GM23338 (cell line): ENCODE measurements at regions not wholly inside any gene's neighbourhood (a gene's known extent, or its start where the extent isn't known, plus 50 kb on each side); places are given as distances from the start of the nearest gene placed in this dataset.
A peak's percentile ranks its signal among the peaks of the same experiment; 100 is the strongest.

ENCODE experiments used
- ATAC-seq: fragments of 200-7000 bp; cut with Tn5 transposase; 3 replicates; pipeline ENCODE4 v1.9.1; 2020
- DNase-seq: peaks from one replicate; pipeline ENCODE4 v3.0.0-alpha.2; 2015; ENCODE audit warnings: low spot score
- H2AFZ ChIP-seq: fragments of 200-600 bp; sonication (generic); 2 replicates; pipeline ENCODE4 v1.8.0; 2016; ENCODE audit warnings: antibody characterized with exemption, mild to moderate bottlenecking, moderate library complexity
- H3F3A ChIP-seq: fragments of 200-600 bp; sonication (generic); replicated peaks from 2 replicates; pipeline ENCODE4 v1.8.0; 2017; ENCODE audit warnings: antibody characterized with exemption, mixed run types, low read depth
- H3K27ac ChIP-seq: fragments of 200-600 bp; sonication (generic); 2 replicates; pipeline ENCODE4 v1.6.1; 2016; ENCODE audit warnings: low read depth
- H3K27me3 ChIP-seq: fragments of 200-600 bp; sonication (generic); 2 replicates; pipeline ENCODE4 v1.8.0; 2016; ENCODE audit warnings: mild to moderate bottlenecking, mixed run types, moderate library complexity; ENCODE audit not compliant: insufficient read depth
- H3K36me3 ChIP-seq: fragments of 200-600 bp; sonication (generic); 2 replicates; pipeline ENCODE4 v1.8.0; 2016; ENCODE audit warnings: mild to moderate bottlenecking; ENCODE audit not compliant: insufficient read depth
- H3K4me1 ChIP-seq: fragments of 200-600 bp; sonication (generic); 2 replicates; pipeline ENCODE4 v1.8.0; 2016; ENCODE audit warnings: mild to moderate bottlenecking, moderate library complexity; ENCODE audit not compliant: insufficient read depth
- H3K4me2 ChIP-seq: fragments of 200-600 bp; sonication (generic); 2 replicates; pipeline ENCODE4 v1.7.1; 2017; ENCODE audit warnings: mixed run types
- H3K4me3 ChIP-seq: fragments of 200-600 bp; sonication (generic); 2 replicates; pipeline ENCODE4 v1.6.1; 2016; ENCODE audit warnings: mixed run types
- H3K79me2 ChIP-seq: fragments of 200-600 bp; sonication (generic); replicated peaks from 2 replicates; pipeline ENCODE4 v1.8.0; 2017; ENCODE audit warnings: mild to moderate bottlenecking; ENCODE audit not compliant: insufficient read depth
- H3K9me2 ChIP-seq: fragments of 200-600 bp; sonication (generic); 2 replicates; pipeline ENCODE4 v1.8.0; 2017; ENCODE audit not compliant: insufficient read depth
- H4K20me1 ChIP-seq: fragments of 200-600 bp; sonication (generic); replicated peaks from 2 replicates; pipeline ENCODE4 v1.8.0; 2017; ENCODE audit warnings: mild to moderate bottlenecking; ENCODE audit not compliant: insufficient read depth
- H3K27ac Mint-ChIP-seq: 2 replicates; pipeline ENCODE4 v1.8.0; 2020; ENCODE audit warnings: inconsistent platforms, mild to moderate bottlenecking, moderate library complexity, mixed read lengths
- H3K27me3 Mint-ChIP-seq: 3 replicates; pipeline ENCODE4 v1.8.0; 2022; ENCODE audit warnings: low read depth, mild to moderate bottlenecking, moderate library complexity, mixed read lengths, inconsistent platforms; ENCODE audit not compliant: insufficient read depth, poor library complexity
- H3K36me3 Mint-ChIP-seq: 3 replicates; pipeline ENCODE4 v1.8.0; 2021; ENCODE audit warnings: low read depth, mild to moderate bottlenecking, inconsistent platforms, moderate library complexity, mixed read lengths
- H3K4me1 Mint-ChIP-seq: 3 replicates; pipeline ENCODE4 v1.8.0; 2020; ENCODE audit warnings: mild to moderate bottlenecking, inconsistent platforms, mixed read lengths
- H3K4me3 Mint-ChIP-seq: 3 replicates; pipeline ENCODE4 v1.8.0; 2021; ENCODE audit warnings: moderate library complexity, mild to moderate bottlenecking, inconsistent platforms, mixed read lengths
- H3K9me3 Mint-ChIP-seq: 3 replicates; pipeline ENCODE4 v1.8.0; 2020; ENCODE audit warnings: moderate library complexity, mild to moderate bottlenecking, inconsistent platforms, mixed read lengths
- CREB1 ChIP-seq: fragments of 250-450 bp; sonication (Bioruptor Pico); IDR thresholded peaks from 2 replicates; pipeline ENCODE4 v1.5.0; 2020; ENCODE audit warnings: low read depth, mild to moderate bottlenecking, moderate library complexity
- ETS1 ChIP-seq: IDR thresholded peaks from 2 replicates; pipeline ENCODE4 v1.6.1; 2016; ENCODE audit warnings: antibody characterized with exemption
- EZH2 ChIP-seq: fragments of 200-600 bp; sonication (generic); IDR thresholded peaks from one replicate; pipeline ENCODE4 v1.8.0; 2017; ENCODE audit warnings: antibody characterized with exemption, mild to moderate bottlenecking, low read depth; ENCODE audit not compliant: unreplicated experiment
- JUNB ChIP-seq: IDR thresholded peaks from one replicate; pipeline ENCODE4 v1.6.1; 2016; ENCODE audit warnings: antibody characterized with exemption; ENCODE audit not compliant: unreplicated experiment
- NANOG ChIP-seq: IDR thresholded peaks from 2 replicates; pipeline ENCODE4 v1.6.1; 2016; ENCODE audit warnings: antibody characterized with exemption, borderline replicate concordance
- TF ChIP-seq, protein P1 (sequence below), 2 experiments: fragments of 200-600 bp in 1 of 2; sonication (generic) in 1 of 2; conservative IDR thresholded peaks; 2 replicates each; pipeline versions ENCODE4 v1.5.1 to v1.6.1; 2016 to 2017; ENCODE audit warnings: antibody characterized with exemption in 2 of 2, low read depth in 2 of 2, mild to moderate bottlenecking in 2 of 2, moderate library complexity in 1 of 2
- TF ChIP-seq, protein P2 (sequence below): IDR thresholded peaks from one replicate; pipeline ENCODE4 v1.6.1; 2018; ENCODE audit warnings: antibody characterized with exemption; ENCODE audit not compliant: unreplicated experiment

- Histone ChIP-seq H3K27ac (peak overlapping the region; percentile 33; the same call in 1 of the 2 replicates), H3K9me2 (peaks cover 9% of the 10 kb centered on the region; the same call in 1 of the 2 replicates), H2AFZ (no peak overlapping the region), H3K4me3 (peak overlapping the region; percentile 48), H3K27me3 (peaks cover 10% of the 10 kb centered on the region), H3K4me2 (peak overlapping the region; percentile 73), H3K36me3 (no peaks in the 10 kb centered on the region), H3K79me2 (no peaks in the 10 kb centered on the region), H3K4me1 (peaks cover 22% of the 10 kb centered on the region), H3F3A (no peaks in the 10 kb centered on the region), H4K20me1 (no peaks in the 10 kb centered on the region)
- DNase-seq: peak; percentile 67
- peaks cover 36% of the 10 kb centered on the region for H3K4me1 Mint-ChIP-seq
- no peaks in the 10 kb centered on the region for H3K36me3 Mint-ChIP-seq
- peak overlapping the region; percentile 68 for H3K4me3 Mint-ChIP-seq
- TF ChIP-seq NANOG (peak; percentile 52; the same call in 1 of the 2 replicates), EZH2 (no peak), ETS1 (0 out of 2 replicates have a peak, but pooled peaks have one; percentile 22)
- peak; percentile 85 for ATAC-seq
- H3K27ac Mint-ChIP-seq: peak overlapping the region; percentile 48
- H3K9me3 Mint-ChIP-seq: no peaks in the 10 kb centered on the region; the same call in 2 of the 3 replicates
- no peaks in the 10 kb centered on the region for H3K27me3 Mint-ChIP-seq
These were observed 107.4 kb downstream of the TBX19 start for GRCh38 chr1:168387781-168388760.

GRCh38 chr1:168386949-168387586, 106.4 kb downstream of the TBX19 start:
- Mint-ChIP-seq H3K36me3 (no peaks in the 10 kb centered on the region; the same call in 2 of the 3 replicates), H3K4me3 (peak overlapping the region; percentile 68), H3K9me3 (no peaks in the 10 kb centered on the region; the same call in 2 of the 3 replicates), H3K27ac (peak overlapping the region; percentile 89), H3K4me1 (peaks cover 28% of the 10 kb centered on the region), H3K27me3 (no peaks in the 10 kb centered on the region)
- DNase-seq (peak; percentile 81), ATAC-seq (peak; percentile 92)
- H3K36me3 ChIP-seq: no peaks in the 10 kb centered on the region
- no peaks in the 10 kb centered on the region for H4K20me1 ChIP-seq
- peaks cover 10% of the 10 kb centered on the region for H3K9me2 ChIP-seq
- peaks cover 22% of the 10 kb centered on the region for H3K4me1 ChIP-seq
- H3K27ac ChIP-seq: no peak overlapping the region; the same call in 1 of the 2 replicates
- H2AFZ ChIP-seq: peak overlapping the region; percentile 56
- peak overlapping the region; percentile 73 for H3K4me2 ChIP-seq
- peak overlapping the region; percentile 48 for H3K4me3 ChIP-seq
- H3F3A ChIP-seq: no peaks in the 10 kb centered on the region
- TF ChIP-seq NANOG (no peak), CREB1 (peak; percentile 92), JUNB (no peak)
- TF ChIP-seq, protein P1, sequence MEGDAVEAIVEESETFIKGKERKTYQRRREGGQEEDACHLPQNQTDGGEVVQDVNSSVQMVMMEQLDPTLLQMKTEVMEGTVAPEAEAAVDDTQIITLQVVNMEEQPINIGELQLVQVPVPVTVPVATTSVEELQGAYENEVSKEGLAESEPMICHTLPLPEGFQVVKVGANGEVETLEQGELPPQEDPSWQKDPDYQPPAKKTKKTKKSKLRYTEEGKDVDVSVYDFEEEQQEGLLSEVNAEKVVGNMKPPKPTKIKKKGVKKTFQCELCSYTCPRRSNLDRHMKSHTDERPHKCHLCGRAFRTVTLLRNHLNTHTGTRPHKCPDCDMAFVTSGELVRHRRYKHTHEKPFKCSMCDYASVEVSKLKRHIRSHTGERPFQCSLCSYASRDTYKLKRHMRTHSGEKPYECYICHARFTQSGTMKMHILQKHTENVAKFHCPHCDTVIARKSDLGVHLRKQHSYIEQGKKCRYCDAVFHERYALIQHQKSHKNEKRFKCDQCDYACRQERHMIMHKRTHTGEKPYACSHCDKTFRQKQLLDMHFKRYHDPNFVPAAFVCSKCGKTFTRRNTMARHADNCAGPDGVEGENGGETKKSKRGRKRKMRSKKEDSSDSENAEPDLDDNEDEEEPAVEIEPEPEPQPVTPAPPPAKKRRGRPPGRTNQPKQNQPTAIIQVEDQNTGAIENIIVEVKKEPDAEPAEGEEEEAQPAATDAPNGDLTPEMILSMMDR (conservative IDR thresholded peaks at IDR 0.05; ENCODE audit: low read depth in 2 of 2): 0 out of 4 replicates have a peak, but pooled peaks of 1 of the 2 experiments have one; percentile 21
- TF ChIP-seq, protein P2, sequence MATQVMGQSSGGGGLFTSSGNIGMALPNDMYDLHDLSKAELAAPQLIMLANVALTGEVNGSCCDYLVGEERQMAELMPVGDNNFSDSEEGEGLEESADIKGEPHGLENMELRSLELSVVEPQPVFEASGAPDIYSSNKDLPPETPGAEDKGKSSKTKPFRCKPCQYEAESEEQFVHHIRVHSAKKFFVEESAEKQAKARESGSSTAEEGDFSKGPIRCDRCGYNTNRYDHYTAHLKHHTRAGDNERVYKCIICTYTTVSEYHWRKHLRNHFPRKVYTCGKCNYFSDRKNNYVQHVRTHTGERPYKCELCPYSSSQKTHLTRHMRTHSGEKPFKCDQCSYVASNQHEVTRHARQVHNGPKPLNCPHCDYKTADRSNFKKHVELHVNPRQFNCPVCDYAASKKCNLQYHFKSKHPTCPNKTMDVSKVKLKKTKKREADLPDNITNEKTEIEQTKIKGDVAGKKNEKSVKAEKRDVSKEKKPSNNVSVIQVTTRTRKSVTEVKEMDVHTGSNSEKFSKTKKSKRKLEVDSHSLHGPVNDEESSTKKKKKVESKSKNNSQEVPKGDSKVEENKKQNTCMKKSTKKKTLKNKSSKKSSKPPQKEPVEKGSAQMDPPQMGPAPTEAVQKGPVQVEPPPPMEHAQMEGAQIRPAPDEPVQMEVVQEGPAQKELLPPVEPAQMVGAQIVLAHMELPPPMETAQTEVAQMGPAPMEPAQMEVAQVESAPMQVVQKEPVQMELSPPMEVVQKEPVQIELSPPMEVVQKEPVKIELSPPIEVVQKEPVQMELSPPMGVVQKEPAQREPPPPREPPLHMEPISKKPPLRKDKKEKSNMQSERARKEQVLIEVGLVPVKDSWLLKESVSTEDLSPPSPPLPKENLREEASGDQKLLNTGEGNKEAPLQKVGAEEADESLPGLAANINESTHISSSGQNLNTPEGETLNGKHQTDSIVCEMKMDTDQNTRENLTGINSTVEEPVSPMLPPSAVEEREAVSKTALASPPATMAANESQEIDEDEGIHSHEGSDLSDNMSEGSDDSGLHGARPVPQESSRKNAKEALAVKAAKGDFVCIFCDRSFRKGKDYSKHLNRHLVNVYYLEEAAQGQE: no peak
- H3K79me2 ChIP-seq: no peaks in the 10 kb centered on the region
- peaks cover 10% of the 10 kb centered on the region for H3K27me3 ChIP-seq
